Small intestine (tissue), 7 donors: ENCODE measurements at regions not wholly inside any gene's neighbourhood (a gene's known extent, or its start where the extent isn't known, plus 50 kb on each side); places are given as distances from the start of the nearest gene placed in this dataset.

Experiments used
- DNase-seq, 2 donors: peaks; one replicate each; pipeline versions ENCODE4 v3.0.0 to v3.0.0-alpha.2; 2013
- FAIRE-seq: peaks from 2 replicates; lab custom pipeline; 2012; peaks lifted over from hg19 to GRCh38; lab: Jason Lieb, UNC
- H3K27ac ChIP-seq, 3 donors: one replicate each; pipeline ENCODE4 v1.5.1; 2013; ENCODE audit warnings: low read length in 2 of 3, mild to moderate bottlenecking in 2 of 3, control low read depth in 1 of 3, inconsistent platforms in 1 of 3, low read depth in 1 of 3, moderate library complexity in 1 of 3
- H3K27me3 ChIP-seq, 3 donors: one replicate each; pipeline ENCODE4 v1.6.1; 2013; ENCODE audit warnings: low read length in 3 of 3, inconsistent platforms in 1 of 3; ENCODE audit not compliant: control insufficient read depth in 3 of 3, insufficient read depth in 3 of 3
- H3K36me3 ChIP-seq, 3 donors: one replicate each; pipeline ENCODE4 v1.6.1; 2013; ENCODE audit warnings: low read length in 3 of 3, inconsistent platforms in 1 of 3, low read depth in 1 of 3, mild to moderate bottlenecking in 1 of 3, moderate library complexity in 1 of 3; ENCODE audit not compliant: control insufficient read depth in 3 of 3, insufficient read depth in 2 of 3
- H3K4me1 ChIP-seq, 3 donors: one replicate each; pipeline ENCODE4 v1.6.1; 2013; ENCODE audit warnings: low read length in 2 of 3, inconsistent platforms in 1 of 3, low read depth in 1 of 3, mild to moderate bottlenecking in 1 of 3, moderate library complexity in 1 of 3; ENCODE audit not compliant: control insufficient read depth in 3 of 3, insufficient read depth in 2 of 3
- H3K4me3 ChIP-seq, 3 donors: one replicate each; pipeline ENCODE4 v1.5.1; 2013; ENCODE audit warnings: low read length in 3 of 3, control low read depth in 1 of 3, inconsistent platforms in 1 of 3, low read depth in 1 of 3, mild to moderate bottlenecking in 1 of 3, moderate library complexity in 1 of 3
- H3K9me3 ChIP-seq, 2 donors: one replicate each; pipeline ENCODE4 v1.6.1; 2013; ENCODE audit warnings: low read depth in 1 of 2, low read length in 1 of 2; ENCODE audit not compliant: control insufficient read depth in 2 of 2, insufficient read depth in 1 of 2
- WGBS, 3 donors: extraction: QIAGEN DNeasy Blood & Tissue Kit; methylation state at CpG; one replicate each; pipeline ENCODE4 v1.1.7; 2013; 5-methylcytosine and 5-hydroxymethylcytosine counted together
- donor health status: healthy with polysubstance abuse.
- donor health status: control.
- donor health status: control.
- donor health status: Bipolar disorder and iron deficiency.
- donor health status: healthy.

DNA sequence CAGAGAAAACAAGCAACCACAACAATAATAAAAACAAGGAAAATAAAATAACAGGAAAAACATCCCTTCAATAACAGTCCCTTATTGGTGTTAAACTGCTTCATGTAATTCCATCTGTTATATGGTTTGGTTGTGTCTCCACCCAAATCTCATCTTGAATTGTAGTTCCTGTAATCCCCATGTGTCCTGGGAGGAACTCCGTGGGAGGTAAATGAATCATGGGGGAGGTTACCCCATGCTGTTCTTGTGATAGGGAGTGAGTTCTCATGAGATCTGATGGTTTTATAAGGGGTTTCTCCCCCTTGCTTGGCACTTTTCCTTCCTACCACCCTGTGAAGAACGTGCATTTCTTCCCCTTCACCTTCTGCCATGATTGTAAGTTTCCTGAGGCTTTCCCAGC is 369.8 kb downstream of the TMEM232 start:
- 60 to 73% (median 67%) methylated on average over 2 of the region's 2 CpGs for WGBS, 3 donors
- Histone ChIP-seq H3K27ac (no peak overlapping the region), H3K4me1 (no peaks in the 10 kb centered on the region), H3K4me3 (no peak overlapping the region), H3K27me3 (no peaks in the 10 kb centered on the region), H3K9me3 (no peaks in the 10 kb centered on the region), H3K36me3 (no peaks in the 10 kb centered on the region)
- DNase-seq (no peak), FAIRE-seq (no peak)

DNA sequence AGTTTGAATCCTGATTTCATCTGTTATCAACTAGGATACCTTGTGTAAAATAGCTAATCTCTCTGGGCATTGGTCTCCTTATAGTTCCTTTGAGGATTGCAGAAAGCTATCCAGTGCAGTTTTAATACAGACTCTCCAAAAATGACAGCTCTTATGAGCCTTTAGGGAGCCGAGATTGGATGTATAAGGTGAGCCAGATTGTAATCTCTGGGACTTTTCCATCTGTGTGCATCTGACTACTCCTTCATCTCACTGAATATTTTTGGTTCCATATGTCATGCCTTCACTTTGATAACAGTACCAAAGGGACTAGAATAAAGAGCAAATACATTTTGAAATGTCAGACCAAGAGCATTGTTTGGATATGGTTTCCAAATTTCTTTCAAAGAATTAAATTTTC is 367.2 kb downstream of the TMEM232 start:
- 48 to 66% (median 65%) methylated on average over 1 of the region's 1 CpG for WGBS, 3 donors
- no peak overlapping the region for H3K4me3 ChIP-seq
- FAIRE-seq (no peak), DNase-seq (no peak)
- no peaks in the 10 kb centered on the region for H3K36me3 ChIP-seq
- H3K4me1 ChIP-seq, result no peaks in the 10 kb centered on the region
- no peaks in the 10 kb centered on the region for H3K9me3 ChIP-seq
- no peak overlapping the region for H3K27ac ChIP-seq
- H3K27me3 ChIP-seq, result no peaks in the 10 kb centered on the region

DNA sequence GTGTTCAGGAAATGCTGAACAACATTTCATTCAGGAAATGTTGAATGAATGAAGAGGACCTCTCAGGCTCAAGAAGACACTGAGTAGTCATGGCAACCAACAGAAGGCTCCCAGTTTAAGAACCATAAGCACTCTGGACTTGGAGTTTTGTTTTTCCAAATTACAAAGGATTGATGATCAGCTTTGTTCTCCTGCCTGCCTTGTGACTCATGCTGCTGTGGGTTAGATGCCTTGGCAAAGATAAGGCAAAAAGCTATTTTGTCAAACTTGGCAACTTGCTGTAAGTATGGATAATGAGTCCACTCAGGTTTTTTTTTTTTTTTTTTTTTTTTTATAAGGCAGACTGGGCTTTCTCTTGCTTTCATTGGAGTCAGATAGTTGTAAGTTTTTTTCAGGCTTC is 365.0 kb downstream of the TMEM232 start:
- Histone ChIP-seq H3K4me1 (no peaks in the 10 kb centered on the region), H3K9me3 (no peaks in the 10 kb centered on the region), H3K36me3 (no peaks in the 10 kb centered on the region), H3K4me3 (no peak overlapping the region), H3K27me3 (no peaks in the 10 kb centered on the region), H3K27ac (no peak overlapping the region)
- DNase-seq (no peak), FAIRE-seq (no peak)

DNA sequence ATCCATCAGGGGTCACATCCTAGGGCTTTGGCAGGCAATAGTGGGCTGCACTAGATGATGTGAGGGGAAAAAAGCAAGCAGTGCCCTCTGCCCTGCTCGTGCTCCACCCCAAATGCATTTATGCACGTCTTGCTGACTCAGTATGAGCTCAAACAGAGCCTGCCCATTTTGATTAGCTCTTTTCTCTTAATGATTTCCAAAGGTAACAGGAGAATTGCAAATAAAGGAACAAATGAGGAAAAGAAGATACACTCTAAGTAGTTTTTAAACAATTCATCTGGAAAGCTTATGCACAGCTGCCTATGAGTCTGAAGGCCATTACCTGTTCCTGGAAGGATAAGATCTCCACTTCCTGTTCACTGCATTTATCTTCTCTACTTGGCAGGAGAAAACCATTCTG is 364.2 kb downstream of the TMEM232 start:
- H3K4me3 ChIP-seq, result no peak overlapping the region
- H3K27me3 ChIP-seq, result no peaks in the 10 kb centered on the region
- DNase-seq (peak in 1 of 2 donors; percentile 14), FAIRE-seq (no peak)
- H3K9me3 ChIP-seq, result no peaks in the 10 kb centered on the region
- no peaks in the 10 kb centered on the region for H3K36me3 ChIP-seq
- WGBS, 3 donors, result 16 to 45% (median 20%) methylated on average over 2 of the region's 2 CpGs
- H3K4me1 ChIP-seq, result no peaks in the 10 kb centered on the region
- no peak overlapping the region for H3K27ac ChIP-seq

DNA sequence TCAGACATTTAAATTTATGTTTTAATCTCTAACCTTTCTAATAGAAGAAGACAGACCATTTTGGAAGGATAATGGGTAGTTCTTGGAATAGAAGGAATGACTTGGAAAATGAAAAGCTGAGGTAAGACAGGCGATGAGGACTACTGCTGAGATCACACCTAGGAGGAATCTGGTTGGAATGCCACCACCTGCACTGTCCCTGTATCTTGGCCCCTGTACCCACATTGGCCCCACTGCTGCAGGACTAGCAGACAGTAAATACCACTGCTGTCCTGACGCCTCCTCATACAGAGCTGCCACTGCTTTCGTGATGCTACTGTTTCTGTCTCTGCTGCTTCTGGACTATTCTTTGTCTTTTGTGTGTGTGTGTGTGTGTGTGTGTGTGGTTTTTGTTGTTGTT is 359.8 kb downstream of the TMEM232 start:
- H3K9me3 ChIP-seq, result peaks cover 0 to 9% of the 10 kb centered on the region in 2 donors
- no peak for FAIRE-seq
- DNase-seq, result no peak
- WGBS, 3 donors, result 74 to 89% (median 87%) methylated on average over 3 of the region's 3 CpGs
- H3K4me3 ChIP-seq, result no peak overlapping the region
- H3K4me1 ChIP-seq, result no peaks in the 10 kb centered on the region
- H3K36me3 ChIP-seq, result no peaks in the 10 kb centered on the region
- H3K27ac ChIP-seq, result no peak overlapping the region
- H3K27me3 ChIP-seq, result no peaks in the 10 kb centered on the region
